ENCODE measurements at regions not wholly inside any gene's neighbourhood (a gene's known extent, or its start where the extent isn't known, plus 50 kb on each side); places are given as distances from the start of the nearest gene placed in this dataset.

DNA sequence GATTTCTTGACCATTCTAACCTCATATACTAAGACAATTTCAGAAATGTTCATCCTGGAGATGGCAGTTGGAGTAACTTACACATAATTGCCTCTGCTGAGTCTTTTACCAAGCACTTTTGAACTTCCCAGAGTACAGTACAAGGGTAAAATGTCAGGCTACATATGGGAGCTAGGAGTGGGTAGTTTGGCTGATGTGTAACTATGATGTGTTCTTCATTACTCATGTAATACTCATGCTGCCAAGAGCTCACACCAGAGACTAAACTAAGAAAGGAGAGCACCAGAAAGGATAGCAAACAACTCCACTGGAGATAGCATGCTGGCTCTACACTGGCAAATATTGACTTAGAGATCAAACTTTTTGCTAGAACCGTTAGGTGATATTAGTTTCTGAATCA is 194.0 kb downstream of the PDGFRA start:
- H3K4me3 ChIP-seq (ENCODE audit: low read depth, low read length) = no peak overlapping the region
- peak; percentile 10 for DNase-seq (ENCODE audit: low read depth, low spot score)
- in situ Hi-C loops (cut with HindIII; ENCODE audit: low sequenced_read_pairs) = no loop called here
- TF ChIP-seq, protein P1, sequence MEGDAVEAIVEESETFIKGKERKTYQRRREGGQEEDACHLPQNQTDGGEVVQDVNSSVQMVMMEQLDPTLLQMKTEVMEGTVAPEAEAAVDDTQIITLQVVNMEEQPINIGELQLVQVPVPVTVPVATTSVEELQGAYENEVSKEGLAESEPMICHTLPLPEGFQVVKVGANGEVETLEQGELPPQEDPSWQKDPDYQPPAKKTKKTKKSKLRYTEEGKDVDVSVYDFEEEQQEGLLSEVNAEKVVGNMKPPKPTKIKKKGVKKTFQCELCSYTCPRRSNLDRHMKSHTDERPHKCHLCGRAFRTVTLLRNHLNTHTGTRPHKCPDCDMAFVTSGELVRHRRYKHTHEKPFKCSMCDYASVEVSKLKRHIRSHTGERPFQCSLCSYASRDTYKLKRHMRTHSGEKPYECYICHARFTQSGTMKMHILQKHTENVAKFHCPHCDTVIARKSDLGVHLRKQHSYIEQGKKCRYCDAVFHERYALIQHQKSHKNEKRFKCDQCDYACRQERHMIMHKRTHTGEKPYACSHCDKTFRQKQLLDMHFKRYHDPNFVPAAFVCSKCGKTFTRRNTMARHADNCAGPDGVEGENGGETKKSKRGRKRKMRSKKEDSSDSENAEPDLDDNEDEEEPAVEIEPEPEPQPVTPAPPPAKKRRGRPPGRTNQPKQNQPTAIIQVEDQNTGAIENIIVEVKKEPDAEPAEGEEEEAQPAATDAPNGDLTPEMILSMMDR (IDR thresholded peaks at IDR 0.05; ENCODE audit: low read depth, low read length) = no peak

DNA sequence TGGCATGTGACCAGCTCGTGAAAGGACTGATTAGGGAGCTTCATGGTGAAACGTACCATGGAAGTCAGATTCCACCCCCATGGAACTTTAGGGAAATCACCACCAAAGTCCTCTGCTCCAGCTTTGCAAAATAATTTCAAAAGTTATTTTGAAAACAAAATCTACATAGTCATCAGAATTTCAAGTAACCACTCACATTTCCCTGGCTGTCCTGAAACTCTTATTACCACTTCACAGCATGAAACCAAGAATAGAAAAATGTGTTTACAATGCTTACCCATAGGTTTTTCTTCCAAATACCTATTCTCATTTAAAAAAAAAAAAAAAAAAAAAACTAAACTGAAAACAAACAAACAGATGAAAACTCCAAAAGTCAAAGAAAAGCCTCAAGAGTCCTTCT is 198.7 kb downstream of the PDGFRA start:
- TF ChIP-seq, protein P1 (IDR thresholded peaks at IDR 0.05; ENCODE audit: low read depth, low read length) = no peak
- H3K4me3 ChIP-seq (ENCODE audit: low read depth, low read length) = no peak overlapping the region
- in situ Hi-C loops (cut with HindIII; ENCODE audit: low sequenced_read_pairs) = no loop called here
- no peak for DNase-seq (ENCODE audit: low read depth, low spot score)

DNA sequence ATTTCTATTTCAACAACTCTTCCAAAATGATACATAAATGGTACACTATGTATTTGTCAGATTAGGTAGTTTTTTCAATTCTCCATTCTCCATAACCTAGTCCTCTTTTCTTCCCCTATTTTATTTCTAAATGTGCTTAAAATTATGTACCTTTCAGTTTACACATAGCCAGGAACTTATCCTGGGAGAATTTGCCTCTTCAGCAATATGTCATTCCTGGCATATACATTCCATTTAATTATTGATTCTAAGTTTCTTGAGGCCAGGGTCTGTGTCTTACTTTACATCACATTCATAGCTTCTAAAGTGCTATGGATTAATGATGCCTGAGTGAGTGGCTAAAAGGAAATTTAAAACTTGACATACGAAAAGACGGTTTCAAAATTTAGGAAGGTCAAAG is 199.8 kb downstream of the PDGFRA start:
- no peak overlapping the region for H3K4me3 ChIP-seq (ENCODE audit: low read depth, low read length)
- TF ChIP-seq, protein P1 (IDR thresholded peaks at IDR 0.05; ENCODE audit: low read depth, low read length) = no peak
- in situ Hi-C loops (cut with HindIII; ENCODE audit: low sequenced_read_pairs) = no loop called here
- DNase-seq (ENCODE audit: low read depth, low spot score) = no peak

DNA sequence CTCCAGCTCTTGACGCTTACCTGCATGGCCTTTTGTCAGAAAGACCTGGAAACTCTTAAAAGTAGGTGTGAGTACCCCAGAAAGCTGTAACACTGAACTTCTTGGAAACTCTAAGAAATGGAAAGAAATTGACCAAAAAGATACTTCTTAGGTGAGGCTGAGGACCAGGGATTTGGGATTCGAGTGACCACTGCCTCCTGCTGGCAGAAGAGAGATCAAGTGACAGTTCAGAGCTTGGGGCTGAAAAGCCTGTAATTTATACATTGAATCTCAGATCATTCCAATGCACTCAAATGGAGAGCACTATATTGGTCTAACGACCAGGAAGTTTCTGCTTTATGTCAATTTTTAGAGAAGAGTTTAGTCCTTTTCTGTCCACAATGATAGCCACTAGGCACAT is 204.6 kb downstream of the PDGFRA start:
- peak; percentile 8 for DNase-seq (ENCODE audit: low read depth, low spot score)

DNA sequence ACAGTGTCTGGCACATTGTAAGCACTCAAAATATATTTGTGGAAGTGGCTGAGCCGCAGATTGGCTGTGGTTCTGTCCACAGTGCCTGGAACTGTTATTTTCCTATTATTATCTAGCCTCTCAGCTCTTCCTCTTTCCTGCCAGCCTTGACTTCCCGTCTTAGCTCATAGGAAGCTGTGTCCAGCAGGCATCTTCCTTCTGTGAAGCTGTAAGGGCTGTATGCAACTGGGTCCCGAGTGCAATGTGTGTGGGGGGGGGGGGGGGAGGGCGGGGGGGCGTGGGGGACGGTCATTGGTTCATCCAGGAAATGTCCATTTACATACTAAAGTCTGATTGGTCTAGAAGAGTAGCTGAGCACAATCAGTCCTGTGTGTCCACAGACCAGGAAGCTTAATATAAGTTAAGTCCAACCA is 210.7 kb downstream of the PDGFRA start:
- TF ChIP-seq, protein P1 (IDR thresholded peaks at IDR 0.05; ENCODE audit: low read depth, low read length) = no peak
- peak; percentile 49 for DNase-seq (ENCODE audit: low read depth, low spot score)
- no peak overlapping the region for H3K4me3 ChIP-seq (ENCODE audit: low read depth, low read length)
- in situ Hi-C loops (cut with HindIII; ENCODE audit: low sequenced_read_pairs) = no loop called here

More for the DNA sequence above, 204.6 kb downstream of the PDGFRA start:
- in situ Hi-C loops (cut with HindIII; ENCODE audit: low sequenced_read_pairs) = no loop called here
- no peak overlapping the region for H3K4me3 ChIP-seq (ENCODE audit: low read depth, low read length)
- TF ChIP-seq, protein P1 (IDR thresholded peaks at IDR 0.05; ENCODE audit: low read depth, low read length) = peak; percentile 48

DNA sequence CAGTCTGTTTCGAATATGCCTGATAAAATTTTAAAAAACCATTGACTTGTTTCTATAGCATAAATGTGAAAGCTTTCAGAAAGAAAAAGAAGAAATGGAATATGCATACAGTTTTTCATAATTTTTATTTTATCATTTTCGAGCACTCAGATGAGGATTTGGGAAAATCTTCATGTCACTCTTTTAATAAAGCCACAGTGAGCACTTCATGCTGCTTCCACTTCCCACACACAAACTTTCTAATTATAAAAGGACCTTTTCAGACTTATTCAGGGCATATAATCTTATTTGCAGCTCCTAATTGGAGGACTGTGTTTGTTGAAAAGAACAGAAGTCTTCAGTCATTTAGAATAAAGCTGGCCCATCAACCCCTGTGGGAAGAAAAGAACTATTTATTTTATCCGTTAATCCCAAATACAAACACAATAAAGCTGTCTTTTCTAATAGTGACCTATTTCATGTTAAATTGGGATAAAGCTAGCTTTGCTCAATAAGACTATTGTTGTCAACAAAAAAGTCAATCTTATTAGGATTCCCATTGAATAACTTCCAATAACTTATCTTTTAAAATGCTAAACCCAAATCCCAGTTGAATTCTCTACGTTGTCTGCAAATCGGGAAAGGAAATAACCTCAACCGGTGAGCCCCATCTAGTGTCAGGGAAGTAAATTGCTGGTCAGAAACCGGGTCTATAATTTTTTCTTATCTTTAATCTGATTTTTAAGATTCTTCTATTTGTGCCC is 211.5 kb downstream of the PDGFRA start:
- H3K4me3 ChIP-seq (ENCODE audit: low read depth, low read length) = no peak overlapping the region
- TF ChIP-seq, protein P1 (IDR thresholded peaks at IDR 0.05; ENCODE audit: low read depth, low read length) = peak; percentile 61
- peak; percentile 48 for DNase-seq (ENCODE audit: low read depth, low spot score)
- in situ Hi-C loops (cut with HindIII; ENCODE audit: low sequenced_read_pairs) = no loop called here
